SJCRH30 (cell line): ENCODE measurements at regions not wholly inside any gene's neighbourhood (a gene's known extent, or its start where the extent isn't known, plus 50 kb on each side); places are given as distances from the start of the nearest gene placed in this dataset.

Experiments used
- DNase-seq, 2 experiments: peaks; one replicate each; pipeline ENCODE4 v3.0.0-alpha.2; 2015 to 2020
- H3K27ac ChIP-seq: fragments of 250-450 bp; sonication (Bioruptor Pico); 2 replicates; pipeline ENCODE4 v1.5.1; 2020; ENCODE audit warnings: mild to moderate bottlenecking, moderate library complexity
- H3K27me3 ChIP-seq: fragments of 250-450 bp; sonication (Bioruptor Pico); 2 replicates; pipeline ENCODE4 v1.5.1; 2020; ENCODE audit warnings: mild to moderate bottlenecking, moderate library complexity
- H3K36me3 ChIP-seq: fragments of 250-450 bp; sonication (Bioruptor Pico); 2 replicates; pipeline ENCODE4 v1.5.1; 2020; ENCODE audit warnings: mild to moderate bottlenecking, moderate library complexity
- H3K4me1 ChIP-seq: fragments of 250-450 bp; sonication (Bioruptor Pico); 2 replicates; pipeline ENCODE4 v1.5.1; 2020; ENCODE audit warnings: mild to moderate bottlenecking, moderate library complexity
- H3K4me3 ChIP-seq: fragments of 250-450 bp; sonication (Bioruptor Pico); 2 replicates; pipeline ENCODE4 v1.5.1; 2020; ENCODE audit warnings: mild to moderate bottlenecking, moderate library complexity
- H3K9me3 ChIP-seq: fragments of 250-450 bp; sonication (Bioruptor Pico); replicated peaks from 2 replicates; pipeline ENCODE4 v1.5.1; 2020; ENCODE audit warnings: mild to moderate bottlenecking, moderate library complexity

- no peak for DNase-seq
- Histone ChIP-seq H3K27me3 (no peaks in the 10 kb centered on the region), H3K36me3 (no peaks in the 10 kb centered on the region), H3K4me1 (no peaks in the 10 kb centered on the region), H3K4me3 (no peak overlapping the region), H3K27ac (no peak overlapping the region), H3K9me3 (no peaks in the 10 kb centered on the region)
Observed at GRCh38 chr3:182216311-182216970, 504.7 kb downstream of the SOX2 start.

GRCh38 chr3:182220013-182220412 is 508.3 kb downstream of the SOX2 start:
- H3K36me3 ChIP-seq, result no peaks in the 10 kb centered on the region
- H3K27me3 ChIP-seq, result no peaks in the 10 kb centered on the region
- no peak for DNase-seq
- H3K27ac ChIP-seq, result no peak overlapping the region
- no peak overlapping the region for H3K4me3 ChIP-seq
- H3K9me3 ChIP-seq, result no peaks in the 10 kb centered on the region
- no peaks in the 10 kb centered on the region for H3K4me1 ChIP-seq

- Histone ChIP-seq H3K4me1 (no peaks in the 10 kb centered on the region), H3K27ac (no peak overlapping the region), H3K4me3 (no peak overlapping the region), H3K27me3 (no peaks in the 10 kb centered on the region), H3K9me3 (no peaks in the 10 kb centered on the region), H3K36me3 (no peaks in the 10 kb centered on the region)
- DNase-seq, result no peak
Observed at GRCh38 chr3:182220471-182220870, 508.7 kb downstream of the SOX2 start.

- Histone ChIP-seq H3K4me1 (no peaks in the 10 kb centered on the region), H3K27me3 (no peaks in the 10 kb centered on the region), H3K27ac (no peak overlapping the region), H3K36me3 (no peaks in the 10 kb centered on the region), H3K9me3 (no peaks in the 10 kb centered on the region), H3K4me3 (no peak overlapping the region)
- no peak for DNase-seq
Observed at GRCh38 chr3:182226995-182227394, 515.3 kb downstream of the SOX2 start.

GRCh38 chr3:182233405-182233804 is 521.7 kb downstream of the SOX2 start:
- Histone ChIP-seq H3K36me3 (no peaks in the 10 kb centered on the region), H3K27ac (no peak overlapping the region), H3K4me3 (no peak overlapping the region), H3K27me3 (no peaks in the 10 kb centered on the region), H3K9me3 (no peaks in the 10 kb centered on the region), H3K4me1 (peaks cover 1% of the 10 kb centered on the region; the same call in 1 of the 2 replicates)
- DNase-seq, result no peak

- DNase-seq, result no peak
- Histone ChIP-seq H3K9me3 (no peaks in the 10 kb centered on the region), H3K27me3 (no peaks in the 10 kb centered on the region), H3K4me3 (no peak overlapping the region), H3K36me3 (no peaks in the 10 kb centered on the region), H3K4me1 (peaks cover 6% of the 10 kb centered on the region; the same call in 1 of the 2 replicates), H3K27ac (no peak overlapping the region)
Observed at GRCh38 chr3:182233957-182234356, 522.2 kb downstream of the SOX2 start.

- no peaks in the 10 kb centered on the region for H3K9me3 ChIP-seq
- H3K4me1 ChIP-seq, result peaks cover 6% of the 10 kb centered on the region; the same call in 1 of the 2 replicates
- no peak for DNase-seq
- H3K27ac ChIP-seq, result no peak overlapping the region
- H3K36me3 ChIP-seq, result no peaks in the 10 kb centered on the region
- H3K4me3 ChIP-seq, result no peak overlapping the region
- H3K27me3 ChIP-seq, result no peaks in the 10 kb centered on the region
Observed at GRCh38 chr3:182234881-182235280, 523.2 kb downstream of the SOX2 start.

- Histone ChIP-seq H3K27ac (no peak overlapping the region), H3K36me3 (no peaks in the 10 kb centered on the region), H3K9me3 (no peaks in the 10 kb centered on the region), H3K27me3 (no peaks in the 10 kb centered on the region), H3K4me1 (peaks cover 6% of the 10 kb centered on the region; the same call in 1 of the 2 replicates), H3K4me3 (no peak overlapping the region)
- no peak for DNase-seq
Observed at GRCh38 chr3:182235504-182235903, 523.8 kb downstream of the SOX2 start.

- H3K4me3 ChIP-seq, result peak overlapping the region; percentile 23; the same call in 1 of the 2 replicates
- peak; percentile 46 to 53 for DNase-seq
- H3K27me3 ChIP-seq, result no peaks in the 10 kb centered on the region
- H3K9me3 ChIP-seq, result no peaks in the 10 kb centered on the region
- H3K4me1 ChIP-seq, result peaks cover 6% of the 10 kb centered on the region; the same call in 1 of the 2 replicates
- no peaks in the 10 kb centered on the region for H3K36me3 ChIP-seq
- peak overlapping the region; percentile 11; the same call in 1 of the 2 replicates for H3K27ac ChIP-seq
Observed at GRCh38 chr3:182238126-182238525, 526.4 kb downstream of the SOX2 start.

- H3K4me1 ChIP-seq, result peaks cover 6% of the 10 kb centered on the region; the same call in 1 of the 2 replicates
- H3K36me3 ChIP-seq, result no peaks in the 10 kb centered on the region
- H3K27me3 ChIP-seq, result no peaks in the 10 kb centered on the region
- H3K9me3 ChIP-seq, result no peaks in the 10 kb centered on the region
- no peak overlapping the region for H3K4me3 ChIP-seq
- no peak overlapping the region for H3K27ac ChIP-seq
- no peak for DNase-seq
Observed at GRCh38 chr3:182239316-182239715, 527.6 kb downstream of the SOX2 start.

- H3K27ac ChIP-seq, result no peak overlapping the region
- no peak for DNase-seq
- no peaks in the 10 kb centered on the region for H3K27me3 ChIP-seq
- peaks cover 6% of the 10 kb centered on the region; the same call in 1 of the 2 replicates for H3K4me1 ChIP-seq
- no peaks in the 10 kb centered on the region for H3K36me3 ChIP-seq
- no peaks in the 10 kb centered on the region for H3K9me3 ChIP-seq
- no peak overlapping the region for H3K4me3 ChIP-seq
Observed at GRCh38 chr3:182240474-182240873, 528.7 kb downstream of the SOX2 start.

GRCh38 chr3:182241196-182241765 is 529.6 kb downstream of the SOX2 start:
- H3K4me3 ChIP-seq, result no peak overlapping the region
- DNase-seq, result no peak
- peaks cover 6% of the 10 kb centered on the region; the same call in 1 of the 2 replicates for H3K4me1 ChIP-seq
- H3K27me3 ChIP-seq, result no peaks in the 10 kb centered on the region
- H3K9me3 ChIP-seq, result no peaks in the 10 kb centered on the region
- no peaks in the 10 kb centered on the region for H3K36me3 ChIP-seq
- no peak overlapping the region for H3K27ac ChIP-seq

- Histone ChIP-seq H3K36me3 (no peaks in the 10 kb centered on the region), H3K27ac (0 out of 2 replicates have a peak overlapping the region, but pooled peaks have one; percentile 10), H3K4me3 (no peak overlapping the region), H3K9me3 (no peaks in the 10 kb centered on the region), H3K4me1 (peaks cover 6% of the 10 kb centered on the region; the same call in 1 of the 2 replicates), H3K27me3 (no peaks in the 10 kb centered on the region)
- peak; percentile 3 to 35 for DNase-seq
Observed at GRCh38 chr3:182241766-182242488, 530.2 kb downstream of the SOX2 start.

- no peaks in the 10 kb centered on the region for H3K27me3 ChIP-seq
- H3K27ac ChIP-seq, result no peak overlapping the region
- no peaks in the 10 kb centered on the region for H3K36me3 ChIP-seq
- H3K9me3 ChIP-seq, result no peaks in the 10 kb centered on the region
- no peak for DNase-seq
- peaks cover 6% of the 10 kb centered on the region; the same call in 1 of the 2 replicates for H3K4me1 ChIP-seq
- no peak overlapping the region for H3K4me3 ChIP-seq
Observed at GRCh38 chr3:182242489-182242942, 530.8 kb downstream of the SOX2 start.

- Histone ChIP-seq H3K27ac (no peak overlapping the region), H3K4me1 (peaks cover 3% of the 10 kb centered on the region; the same call in 1 of the 2 replicates)
- DNase-seq, result no peak
Observed at GRCh38 chr3:182243625-182244024, 531.9 kb downstream of the SOX2 start.

More at GRCh38 chr3:182243625-182244024, 531.9 kb downstream of the SOX2 start:
- H3K4me3 ChIP-seq, result no peak overlapping the region
- no peaks in the 10 kb centered on the region for H3K9me3 ChIP-seq
- no peaks in the 10 kb centered on the region for H3K27me3 ChIP-seq
- no peaks in the 10 kb centered on the region for H3K36me3 ChIP-seq
